ENCODE measurements at regions not wholly inside any gene's neighbourhood (a gene's known extent, or its start where the extent isn't known, plus 50 kb on each side); places are given as distances from the start of the nearest gene placed in this dataset.

- TF ChIP-seq CTCF (IDR thresholded peaks at IDR 0.05) (no peak), POLR2A (IDR thresholded peaks at IDR 0.05) (no peak)
Measured at GRCh38 chr9:129507805-129508204, 113.1 kb downstream of the C9orf50 start.
